ENCODE measurements at regions not wholly inside any gene's neighbourhood (a gene's known extent, or its start where the extent isn't known, plus 50 kb on each side); places are given as distances from the start of the nearest gene placed in this dataset.

- TF ChIP-seq EZH2 (IDR thresholded peaks at IDR 0.05) (no peak), POLR2AphosphoS5 (IDR thresholded peaks at IDR 0.05; ENCODE audit: low read depth, low read length) (no peak), MAX (IDR thresholded peaks at IDR 0.05) (no peak)
Measured at GRCh38 chr7:17166824-17167379, 131.6 kb upstream of the AHR start.

Data from HCT116 (cell line).